Colonic mucosa (tissue), 4 donors: ENCODE measurements at regions not wholly inside any gene's neighbourhood (a gene's known extent, or its start where the extent isn't known, plus 50 kb on each side); places are given as distances from the start of the nearest gene placed in this dataset. TPM values are rescaled to one million over a fixed set of nuclear protein-coding genes. Genes with fewer than 3 reads are reported as not detected.

Source experiments
- DNase-seq: peaks from one replicate; pipeline ENCODE4 v3.0.0-alpha.2; 2020
- H3K27ac ChIP-seq: fragments of 200-600 bp; one replicate; pipeline ENCODE4 v1.8.0; 2021
- H3K27me3 ChIP-seq: fragments of 200-600 bp; one replicate; pipeline ENCODE4 v1.8.0; 2021
- H3K36me3 ChIP-seq: fragments of 200-600 bp; one replicate; pipeline ENCODE4 v1.8.0; 2021
- H3K4me1 ChIP-seq: fragments of 200-600 bp; one replicate; pipeline ENCODE4 v1.8.0; 2021; ENCODE audit warnings: mild to moderate bottlenecking
- H3K4me3 ChIP-seq: fragments of 200-600 bp; one replicate; pipeline ENCODE4 v1.8.0; 2021
- H3K9ac ChIP-seq, 2 donors: one replicate each; pipeline ENCODE4 v1.7.0; 2013; ENCODE audit warnings: control low read depth in 2 of 2, low read depth in 2 of 2, low read length in 2 of 2
- H3K9me3 ChIP-seq: fragments of 200-600 bp; one replicate; pipeline ENCODE4 v1.8.0; 2021
- intact Hi-C: fragments of 100-400 bp; cut with DNase I; formaldehyde crosslinking; loops from one replicate; pipeline ENCODE4 v1.14.1; 2022
- microRNA-seq: library from miRNA; unstranded; fragments of <30 nt; microRNA quantifications from one replicate; pipeline ENCODE4, GENCODE V29; 2019
- TF ChIP-seq, protein P1 (sequence below): fragments of 200-600 bp; IDR thresholded peaks from one replicate; pipeline ENCODE4 v1.8.0; 2022; ENCODE audit warnings: antibody characterized with exemption, mild to moderate bottlenecking
- donor health status: healthy.
- donor health status: DM: no; HTN: no; CAD: no.
- donor health status: DM: no; HTN: no; CAD: no.

DNA sequence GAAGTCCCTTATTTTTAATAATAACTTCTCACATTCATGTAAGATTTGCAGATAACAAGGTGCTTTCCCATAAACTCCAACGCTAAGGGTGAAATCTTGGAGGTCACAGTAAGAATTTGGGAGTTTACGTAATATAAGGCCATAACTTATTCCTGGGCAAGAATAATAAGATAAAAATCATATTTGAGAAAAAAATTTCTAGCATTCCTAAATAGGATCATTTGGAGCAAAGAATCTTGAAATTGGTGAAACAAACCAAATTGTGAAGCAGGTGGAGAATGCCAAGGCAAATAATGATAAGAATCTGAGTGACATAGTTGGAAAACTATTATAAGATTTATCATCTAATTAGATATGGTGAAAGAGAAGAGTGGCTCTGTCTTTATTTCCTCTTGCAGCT, 50.4 kb upstream of the FGF16 start:
- no peak overlapping the region for H3K4me3 ChIP-seq
- H3K27me3 ChIP-seq, result no peaks in the 10 kb centered on the region
- intact Hi-C loops, result no loop called here
- H3K9me3 ChIP-seq, result no peaks in the 10 kb centered on the region
- no peaks in the 10 kb centered on the region for H3K36me3 ChIP-seq
- no peak for DNase-seq
- H3K4me1 ChIP-seq, result no peaks in the 10 kb centered on the region
- TF ChIP-seq, protein P1, sequence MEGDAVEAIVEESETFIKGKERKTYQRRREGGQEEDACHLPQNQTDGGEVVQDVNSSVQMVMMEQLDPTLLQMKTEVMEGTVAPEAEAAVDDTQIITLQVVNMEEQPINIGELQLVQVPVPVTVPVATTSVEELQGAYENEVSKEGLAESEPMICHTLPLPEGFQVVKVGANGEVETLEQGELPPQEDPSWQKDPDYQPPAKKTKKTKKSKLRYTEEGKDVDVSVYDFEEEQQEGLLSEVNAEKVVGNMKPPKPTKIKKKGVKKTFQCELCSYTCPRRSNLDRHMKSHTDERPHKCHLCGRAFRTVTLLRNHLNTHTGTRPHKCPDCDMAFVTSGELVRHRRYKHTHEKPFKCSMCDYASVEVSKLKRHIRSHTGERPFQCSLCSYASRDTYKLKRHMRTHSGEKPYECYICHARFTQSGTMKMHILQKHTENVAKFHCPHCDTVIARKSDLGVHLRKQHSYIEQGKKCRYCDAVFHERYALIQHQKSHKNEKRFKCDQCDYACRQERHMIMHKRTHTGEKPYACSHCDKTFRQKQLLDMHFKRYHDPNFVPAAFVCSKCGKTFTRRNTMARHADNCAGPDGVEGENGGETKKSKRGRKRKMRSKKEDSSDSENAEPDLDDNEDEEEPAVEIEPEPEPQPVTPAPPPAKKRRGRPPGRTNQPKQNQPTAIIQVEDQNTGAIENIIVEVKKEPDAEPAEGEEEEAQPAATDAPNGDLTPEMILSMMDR, result no peak
- H3K9ac ChIP-seq, result no peak overlapping the region
- H3K27ac ChIP-seq, result no peak overlapping the region

Small RNAs in the stretch of these regions (microRNA-seq; reads per million reads assigned to microRNA genes)
- gene MIR325 (not detected), gene MIR384 (not detected)
